ENCODE measurements at regions not wholly inside any gene's neighbourhood (a gene's known extent, or its start where the extent isn't known, plus 50 kb on each side); places are given as distances from the start of the nearest gene placed in this dataset.

DNA sequence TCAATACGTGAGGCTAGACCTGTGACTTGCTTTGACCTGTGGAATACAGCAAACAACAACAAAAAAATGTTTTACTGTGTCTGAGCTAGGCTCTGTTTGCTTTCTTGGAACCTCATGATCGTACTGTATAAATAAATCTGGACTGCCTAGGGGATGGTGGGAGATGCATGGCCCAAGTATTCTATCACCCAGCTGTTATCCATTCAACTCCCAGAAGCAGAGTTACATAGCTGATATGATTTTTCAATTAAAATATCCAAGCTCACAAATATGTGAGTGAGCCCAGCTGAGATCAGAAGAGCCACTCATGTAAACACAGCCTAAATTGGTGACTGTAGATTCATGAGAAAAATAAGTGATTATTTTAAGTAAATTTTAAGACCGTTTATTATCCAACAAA lies 154.1 kb upstream of the THUMPD2 start (continued):
- TF ChIP-seq, protein P1, sequence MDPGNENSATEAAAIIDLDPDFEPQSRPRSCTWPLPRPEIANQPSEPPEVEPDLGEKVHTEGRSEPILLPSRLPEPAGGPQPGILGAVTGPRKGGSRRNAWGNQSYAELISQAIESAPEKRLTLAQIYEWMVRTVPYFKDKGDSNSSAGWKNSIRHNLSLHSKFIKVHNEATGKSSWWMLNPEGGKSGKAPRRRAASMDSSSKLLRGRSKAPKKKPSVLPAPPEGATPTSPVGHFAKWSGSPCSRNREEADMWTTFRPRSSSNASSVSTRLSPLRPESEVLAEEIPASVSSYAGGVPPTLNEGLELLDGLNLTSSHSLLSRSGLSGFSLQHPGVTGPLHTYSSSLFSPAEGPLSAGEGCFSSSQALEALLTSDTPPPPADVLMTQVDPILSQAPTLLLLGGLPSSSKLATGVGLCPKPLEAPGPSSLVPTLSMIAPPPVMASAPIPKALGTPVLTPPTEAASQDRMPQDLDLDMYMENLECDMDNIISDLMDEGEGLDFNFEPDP (CRISPR knock-in tag; conservative IDR thresholded peaks at IDR 0.05) = no peak
- TF ChIP-seq PHF21A (CRISPR knock-in tag; IDR thresholded peaks at IDR 0.05) = no peak
- no peak for TF ChIP-seq MAFK (conservative IDR thresholded peaks at IDR 0.05 in 1 of 2, IDR thresholded peaks at IDR 0.05 in 1 of 2; ENCODE audit: low read length in 2 of 2)

DNA sequence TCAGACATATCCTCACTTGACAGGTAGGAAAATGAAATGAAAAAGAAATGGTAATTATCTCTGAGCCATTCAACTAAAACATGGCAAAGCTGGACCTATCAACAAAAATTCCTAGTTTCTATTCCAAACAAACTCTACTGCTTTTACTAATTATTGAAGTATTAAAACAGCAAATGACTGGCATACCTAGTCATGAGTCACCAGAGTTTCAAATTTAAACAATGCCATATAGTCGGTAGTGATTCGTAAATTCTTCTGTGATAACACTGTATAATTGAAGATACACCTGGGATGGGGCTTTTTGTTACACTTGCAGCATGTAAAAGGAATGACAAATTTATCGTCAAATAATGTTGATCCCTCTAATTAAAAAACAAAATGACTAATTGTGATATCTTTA lies 153.1 kb upstream of the THUMPD2 start:
- FAIRE-seq = no peak
- H4K20me1 ChIP-seq (ENCODE audit: insufficient read depth, low read length) = no peaks in the 10 kb centered on the region
- no peaks in the 10 kb centered on the region for H3K4me1 ChIP-seq (ENCODE audit: insufficient read depth, low read length)
- ATAC-seq = no peak
- no peaks in the 10 kb centered on the region for H3K27me3 ChIP-seq (ENCODE audit: control insufficient read depth in 1 of 2, insufficient read depth in 2 of 2, low read length in 2 of 2)
- no peak overlapping the region for H3K4me2 ChIP-seq (ENCODE audit: low read depth, low read length)
- no peak overlapping the region for H2AFZ ChIP-seq (ENCODE audit: low read length)
- H3K4me3 ChIP-seq (replicated peaks in 1 of 3; ENCODE audit: insufficient read depth in 1 of 3, low read depth in 2 of 3, low read length in 3 of 3) = no peak overlapping the region
- ChIA-PET CTCF (ENCODE audit: low intra/inter-chr PET ratio, low total read pairs) (no interaction called here), POLR2A (no interaction called here)
- H3K79me2 ChIP-seq (ENCODE audit: insufficient read depth, low read length) = no peaks in the 10 kb centered on the region
- H3K27ac ChIP-seq (ENCODE audit: extremely low read length, insufficient read depth, low read length) = no peak overlapping the region
- TF ChIP-seq PRPF4 (IDR thresholded peaks at IDR 0.05; ENCODE audit: low read depth, low read length, poor library complexity, severe bottlenecking) (no peak), CREB1 (IDR thresholded peaks at IDR 0.05) (0 out of 2 replicates have a peak, but pooled peaks have one; percentile 8), CREB1 (CRISPR knock-in tag; IDR thresholded peaks at IDR 0.05) (no peak)
- WGBS (ENCODE audit: low lambda C conversion rate) = 2% methylated on average over 3 of the region's 3 CpGs
- BruUV-seq (replicated peaks) = no TSS peak
- no peak overlapping the region for H3K9ac ChIP-seq (ENCODE audit: insufficient read depth, low read depth, low read length)
- no peaks in the 10 kb centered on the region for H3K36me3 ChIP-seq (replicated peaks in 1 of 2; ENCODE audit: control insufficient read depth in 1 of 2, insufficient read depth in 2 of 2, low read length in 2 of 2)
- intact Hi-C loops (cut with micrococcal nuclease; ENCODE audit: unreplicated experiment) = no loop called here
- in situ Hi-C loops (cut with HindIII; ENCODE audit: extremely low pct_ligation_motif_present, low pct_unique_long_range_greater_than_20kb) = no loop called here
- DNase-seq (ENCODE audit: low spot score) = no peak
- no peaks in the 10 kb centered on the region for H3K9me3 ChIP-seq (ENCODE audit: low read length)

Measured in HepG2 (cell line).